CD4-positive, CD25-positive, alpha-beta regulatory T cell (primary cell): ENCODE measurements at regions not wholly inside any gene's neighbourhood (a gene's known extent, or its start where the extent isn't known, plus 50 kb on each side); places are given as distances from the start of the nearest gene placed in this dataset.

Experiments used
- ATAC-seq, 2 donors: fragments of 150-1000 bp; cut with Tn5 transposase; one replicate each; pipeline ENCODE4 v1.10.0; 2021; ENCODE audit warnings: low read depth in 2 of 2, moderate number of reproducible peaks in 2 of 2, moderate library complexity in 1 of 2
- DNase-seq, 3 donors: peaks; one replicate each; pipeline versions ENCODE4 v3.0.0 to v3.0.0-alpha.2; 2012 to 2022; ENCODE audit warnings: mixed read lengths in 1 of 3
- H3K27ac ChIP-seq: one replicate; pipeline ENCODE4 v1.7.0; 2013; ENCODE audit warnings: mild to moderate bottlenecking, low read length; ENCODE audit not compliant: insufficient read depth, poor library complexity, severe bottlenecking
- H3K27me3 ChIP-seq: one replicate; pipeline ENCODE4 v1.7.0; 2013; ENCODE audit warnings: low read length; ENCODE audit not compliant: control insufficient read depth, insufficient read depth
- H3K36me3 ChIP-seq: one replicate; pipeline ENCODE4 v1.7.0; 2013; ENCODE audit warnings: mild to moderate bottlenecking, low read length, moderate library complexity; ENCODE audit not compliant: control insufficient read depth, insufficient read depth
- H3K4me1 ChIP-seq: 2 replicates; pipeline ENCODE4 v1.7.0; 2013; ENCODE audit warnings: mild to moderate bottlenecking, low read length; ENCODE audit not compliant: insufficient read depth, control insufficient read depth, poor library complexity, severe bottlenecking
- H3K4me3 ChIP-seq: one replicate; pipeline ENCODE4 v1.7.0; 2013; ENCODE audit warnings: low read depth, mild to moderate bottlenecking, low read length, moderate library complexity
- H3K9me3 ChIP-seq, 2 experiments: 1 replicate in 1 of 2; 2 replicates in 1 of 2; pipeline ENCODE4 v1.7.0; 2013; ENCODE audit warnings: low read length in 2 of 2, mild to moderate bottlenecking in 1 of 2, moderate library complexity in 1 of 2; ENCODE audit not compliant: control insufficient read depth in 2 of 2
- H3K27ac Mint-ChIP-seq, 3 donors: one replicate each; pipeline ENCODE4 v1.8.0; 2020 to 2022; ENCODE audit warnings: mild to moderate bottlenecking in 3 of 3, mixed read lengths in 3 of 3, moderate library complexity in 2 of 3
- H3K27me3 Mint-ChIP-seq: one replicate; pipeline ENCODE4 v1.8.0; 2022; ENCODE audit warnings: mild to moderate bottlenecking, mixed read lengths
- H3K36me3 Mint-ChIP-seq: one replicate; pipeline ENCODE4 v1.8.0; 2020; ENCODE audit warnings: mixed read lengths
- H3K4me1 Mint-ChIP-seq, 4 donors: one replicate each; pipeline ENCODE4 v1.8.0; 2020 to 2022; ENCODE audit warnings: mixed read lengths in 4 of 4, mild to moderate bottlenecking in 1 of 4
- H3K4me3 Mint-ChIP-seq, 4 donors: one replicate each; pipeline ENCODE4 v1.8.0; 2020 to 2022; ENCODE audit warnings: mild to moderate bottlenecking in 4 of 4, mixed read lengths in 4 of 4, moderate library complexity in 3 of 4
- H3K9me3 Mint-ChIP-seq, 7 donors: one replicate each; pipeline ENCODE4 v1.8.0; 2020 to 2022; ENCODE audit warnings: mixed read lengths in 7 of 7, mild to moderate bottlenecking in 3 of 7, moderate library complexity in 2 of 7

DNA sequence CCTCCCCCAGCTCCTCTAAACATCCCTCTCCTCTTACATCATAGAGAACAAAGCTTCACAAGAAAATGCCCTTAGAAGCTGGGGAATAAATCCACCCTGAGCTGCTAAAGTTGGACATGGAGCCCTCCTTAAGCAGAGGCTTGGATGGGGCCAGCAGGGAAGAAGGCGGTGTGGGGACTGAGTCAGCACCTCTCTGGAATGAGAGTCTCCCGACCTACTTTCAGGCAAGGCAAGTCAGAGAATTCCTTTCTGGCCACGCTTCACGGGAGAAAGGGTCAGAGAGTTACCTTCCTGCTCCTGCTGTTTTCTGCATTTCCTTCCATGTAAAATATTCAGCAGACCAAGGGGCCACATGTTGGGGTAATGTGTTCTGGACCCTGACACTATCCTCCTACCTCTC is 113.3 kb upstream of the PRB2 start:
- H3K4me3 Mint-ChIP-seq, result no peak overlapping the region
- H3K9me3 ChIP-seq, result no peaks in the 10 kb centered on the region
- H3K27me3 ChIP-seq, result no peaks in the 10 kb centered on the region

GRCh38 chr12:11509326-11509725 is 114.0 kb upstream of the PRB2 start:
- Mint-ChIP-seq H3K27ac (no peak overlapping the region), H3K4me3 (no peak overlapping the region), H3K4me1 (peaks cover 0 to 2% (median 0%) of the 10 kb centered on the region in 4 donors), H3K9me3 (peaks cover 0 to 3% (median 0%) of the 10 kb centered on the region in 7 donors), H3K27me3 (peaks cover 14% of the 10 kb centered on the region), H3K36me3 (no peaks in the 10 kb centered on the region)
- no peaks in the 10 kb centered on the region for H3K27me3 ChIP-seq
- H3K27ac ChIP-seq, result no peak overlapping the region
- no peaks in the 10 kb centered on the region for H3K4me1 ChIP-seq
- H3K4me3 ChIP-seq, result no peak overlapping the region
- DNase-seq (no peak), ATAC-seq (no peak)
- no peaks in the 10 kb centered on the region for H3K9me3 ChIP-seq
- no peaks in the 10 kb centered on the region for H3K36me3 ChIP-seq

More for the DNA sequence above, 113.3 kb upstream of the PRB2 start:
- peaks cover 0 to 2% (median 0%) of the 10 kb centered on the region in 4 donors for H3K4me1 Mint-ChIP-seq
- H3K27ac ChIP-seq, result no peak overlapping the region
- no peaks in the 10 kb centered on the region for H3K4me1 ChIP-seq
- H3K36me3 Mint-ChIP-seq, result no peaks in the 10 kb centered on the region
- no peak for DNase-seq
- peaks cover 0 to 3% (median 0%) of the 10 kb centered on the region in 7 donors for H3K9me3 Mint-ChIP-seq
- ATAC-seq, result no peak
- H3K4me3 ChIP-seq, result no peak overlapping the region
- H3K27me3 Mint-ChIP-seq, result peaks cover 11% of the 10 kb centered on the region
- H3K36me3 ChIP-seq, result no peaks in the 10 kb centered on the region
- no peak overlapping the region for H3K27ac Mint-ChIP-seq

GRCh38 chr12:11510671-11511070 is 115.3 kb upstream of the PRB2 start:
- Mint-ChIP-seq H3K9me3 (no peaks in the 10 kb centered on the region), H3K36me3 (no peaks in the 10 kb centered on the region), H3K27ac (no peak overlapping the region), H3K4me3 (no peak overlapping the region), H3K27me3 (peaks cover 5% of the 10 kb centered on the region), H3K4me1 (peaks cover 0 to 2% (median 0%) of the 10 kb centered on the region in 4 donors)
- DNase-seq (no peak), ATAC-seq (no peak)
- no peaks in the 10 kb centered on the region for H3K36me3 ChIP-seq
- H3K4me1 ChIP-seq, result no peaks in the 10 kb centered on the region
- no peaks in the 10 kb centered on the region for H3K27me3 ChIP-seq
- H3K27ac ChIP-seq, result no peak overlapping the region
- H3K4me3 ChIP-seq, result no peak overlapping the region
- H3K9me3 ChIP-seq, result no peaks in the 10 kb centered on the region

DNA sequence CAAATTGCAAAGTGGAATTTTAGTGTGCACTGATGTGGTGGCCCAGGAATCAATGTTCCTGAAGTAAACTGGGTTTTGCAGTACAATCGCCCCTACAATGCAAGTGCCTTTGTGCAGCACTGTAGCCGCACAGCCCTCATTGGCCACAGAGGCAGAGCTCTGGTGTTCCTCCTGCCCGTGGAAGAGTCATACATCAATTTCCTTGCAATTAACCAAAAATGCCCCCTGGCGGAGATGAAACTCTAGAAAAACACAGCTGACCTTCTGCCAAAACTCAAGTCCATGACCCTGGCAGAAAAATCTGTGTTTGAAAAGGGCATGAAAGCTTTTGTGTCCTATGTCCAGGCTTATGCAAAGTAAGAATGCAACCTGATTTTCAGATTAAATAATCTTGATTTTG is 117.9 kb upstream of the PRB2 start:
- Mint-ChIP-seq H3K27ac (no peak overlapping the region), H3K9me3 (no peaks in the 10 kb centered on the region), H3K36me3 (no peaks in the 10 kb centered on the region), H3K27me3 (peaks cover 9% of the 10 kb centered on the region), H3K4me3 (no peak overlapping the region), H3K4me1 (no peaks in the 10 kb centered on the region)
- DNase-seq (no peak), ATAC-seq (no peak)
- Histone ChIP-seq H3K36me3 (no peaks in the 10 kb centered on the region), H3K4me1 (no peaks in the 10 kb centered on the region), H3K27ac (no peak overlapping the region), H3K27me3 (no peaks in the 10 kb centered on the region), H3K4me3 (no peak overlapping the region), H3K9me3 (no peaks in the 10 kb centered on the region)

GRCh38 chr12:11517080-11517479 is 121.7 kb upstream of the PRB2 start:
- ATAC-seq (no peak), DNase-seq (no peak)
- H3K4me1 ChIP-seq, result no peaks in the 10 kb centered on the region
- Mint-ChIP-seq H3K4me1 (no peaks in the 10 kb centered on the region), H3K4me3 (no peak overlapping the region), H3K27ac (no peak overlapping the region), H3K27me3 (peaks cover 20% of the 10 kb centered on the region), H3K9me3 (no peaks in the 10 kb centered on the region), H3K36me3 (no peaks in the 10 kb centered on the region)
- peaks cover 7% of the 10 kb centered on the region for H3K27me3 ChIP-seq
- no peaks in the 10 kb centered on the region for H3K36me3 ChIP-seq
- no peaks in the 10 kb centered on the region for H3K9me3 ChIP-seq
- no peak overlapping the region for H3K4me3 ChIP-seq
- H3K27ac ChIP-seq, result no peak overlapping the region

DNA sequence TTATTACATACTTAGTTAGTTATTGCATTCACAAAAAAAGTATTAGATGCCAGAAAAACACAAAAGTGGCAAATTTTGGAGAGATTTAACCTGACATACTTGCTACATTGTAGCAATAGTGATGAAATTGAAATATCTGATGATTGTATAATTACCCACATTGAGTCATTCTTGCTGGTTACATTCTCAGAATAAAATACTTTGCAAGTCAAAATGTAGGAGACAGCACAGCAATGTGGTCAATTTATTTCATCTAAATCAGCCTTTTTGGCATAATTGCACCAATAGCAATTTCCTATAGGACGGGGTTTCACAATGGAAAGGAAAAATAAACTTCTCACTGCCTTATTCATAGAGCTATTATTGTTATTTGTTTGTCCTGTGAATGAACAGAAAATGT is 125.0 kb upstream of the ETV6 start:
- no peaks in the 10 kb centered on the region for H3K36me3 ChIP-seq
- H3K36me3 Mint-ChIP-seq, result no peaks in the 10 kb centered on the region
- H3K27me3 Mint-ChIP-seq, result peaks cover 30% of the 10 kb centered on the region
- DNase-seq, result no peak
- no peak for ATAC-seq
- no peak overlapping the region for H3K27ac ChIP-seq
- no peak overlapping the region for H3K27ac Mint-ChIP-seq
- H3K9me3 Mint-ChIP-seq, result peaks cover 0 to 4% (median 0%) of the 10 kb centered on the region in 7 donors
- H3K4me1 ChIP-seq, result no peaks in the 10 kb centered on the region
- H3K27me3 ChIP-seq, result peaks cover 3% of the 10 kb centered on the region
- H3K4me1 Mint-ChIP-seq, result no peaks in the 10 kb centered on the region
- H3K4me3 ChIP-seq, result no peak overlapping the region
- no peaks in the 10 kb centered on the region for H3K9me3 ChIP-seq
- no peak overlapping the region for H3K4me3 Mint-ChIP-seq

DNA sequence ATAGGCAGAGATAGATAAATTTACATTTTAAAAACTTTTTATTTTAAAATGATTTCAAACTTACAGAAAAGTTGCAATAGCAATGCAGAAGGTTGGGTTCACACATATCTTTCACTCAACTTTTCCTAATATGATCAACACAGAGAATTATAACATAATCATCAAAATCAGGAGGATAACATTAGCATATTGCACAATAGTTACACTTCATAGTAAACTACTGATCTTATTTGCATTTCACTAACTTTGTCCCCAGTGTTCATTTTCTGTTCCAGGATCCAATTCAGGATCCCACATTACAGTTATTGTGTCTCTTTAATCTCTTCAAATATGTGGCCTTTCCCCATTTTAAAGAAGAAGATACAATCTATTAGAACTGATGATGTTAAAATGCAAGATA is 115.4 kb upstream of the ETV6 start:
- Mint-ChIP-seq H3K27me3 (peaks cover 31% of the 10 kb centered on the region), H3K4me1 (no peaks in the 10 kb centered on the region), H3K36me3 (no peaks in the 10 kb centered on the region), H3K27ac (no peak overlapping the region), H3K9me3 (peaks cover 0 to 6% (median 0%) of the 10 kb centered on the region in 7 donors), H3K4me3 (no peak overlapping the region)
- H3K4me3 ChIP-seq, result no peak overlapping the region
- H3K27ac ChIP-seq, result no peak overlapping the region
- H3K4me1 ChIP-seq, result no peaks in the 10 kb centered on the region
- ATAC-seq (no peak), DNase-seq (no peak)
- H3K36me3 ChIP-seq, result no peaks in the 10 kb centered on the region
- peaks cover 3% of the 10 kb centered on the region for H3K27me3 ChIP-seq
- no peaks in the 10 kb centered on the region for H3K9me3 ChIP-seq

GRCh38 chr12:11535127-11535526 is 114.3 kb upstream of the ETV6 start:
- DNase-seq, result no peak
- H3K4me3 Mint-ChIP-seq, result no peak overlapping the region

More at GRCh38 chr12:11535127-11535526, 114.3 kb upstream of the ETV6 start:
- Histone ChIP-seq H3K9me3 (no peaks in the 10 kb centered on the region), H3K27ac (no peak overlapping the region), H3K27me3 (peaks cover 3% of the 10 kb centered on the region), H3K4me3 (no peak overlapping the region), H3K36me3 (no peaks in the 10 kb centered on the region), H3K4me1 (no peaks in the 10 kb centered on the region)
- Mint-ChIP-seq H3K27ac (no peak overlapping the region), H3K4me1 (no peaks in the 10 kb centered on the region), H3K36me3 (no peaks in the 10 kb centered on the region), H3K9me3 (peaks cover 0 to 3% (median 0%) of the 10 kb centered on the region in 7 donors), H3K27me3 (peaks cover 26% of the 10 kb centered on the region)
- no peak for ATAC-seq
